ENCODE measurements at regions not wholly inside any gene's neighbourhood (a gene's known extent, or its start where the extent isn't known, plus 50 kb on each side); places are given as distances from the start of the nearest gene placed in this dataset.

DNA sequence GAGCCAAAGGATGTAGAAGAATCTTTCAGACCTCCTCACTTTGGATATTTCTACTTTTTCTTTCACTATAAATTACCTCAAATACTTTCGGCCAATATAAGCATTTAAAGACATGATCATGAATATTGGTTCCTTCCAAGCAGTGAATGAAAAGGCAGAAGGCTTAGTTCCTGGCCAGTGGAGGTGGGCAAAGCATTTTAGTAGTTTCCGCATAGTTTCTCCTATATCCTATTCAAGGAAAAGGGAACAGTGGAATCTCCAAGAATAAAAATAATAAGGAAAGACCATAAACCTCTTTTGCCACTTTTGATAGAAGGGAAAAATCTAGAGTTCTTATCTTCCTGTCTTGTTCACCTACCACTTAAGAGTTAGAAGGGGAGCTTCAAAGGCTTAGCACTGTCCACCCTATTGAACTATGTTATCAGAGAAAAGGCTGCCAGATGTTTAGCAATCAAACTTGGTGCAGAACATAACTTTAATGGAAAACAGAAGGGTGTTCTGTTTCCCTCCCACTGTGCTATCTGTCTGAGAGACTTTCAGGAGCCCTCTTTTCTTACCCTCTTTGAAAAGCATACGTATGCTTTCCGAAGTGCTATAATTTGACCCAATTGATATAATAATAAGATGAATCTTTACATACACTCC lies 155.6 kb upstream of the DPH6 start:
- H3K27me3 ChIP-seq (ENCODE audit: control insufficient read depth, insufficient read depth, low read length): no peaks in the 10 kb centered on the region
- no peak overlapping the region for H3K4me2 ChIP-seq (ENCODE audit: low read depth, low read length)
- H3K18ac ChIP-seq (ENCODE audit: low read depth, low read length): no peak overlapping the region
- no peak for ATAC-seq (ENCODE audit: low read depth)
- no peak overlapping the region for H3K23ac ChIP-seq (ENCODE audit: low read depth, low read length)
- H3K79me1 ChIP-seq (ENCODE audit: low read depth in 1 of 2, low read length in 2 of 2): no peaks in the 10 kb centered on the region
- H3K4me3 ChIP-seq (ENCODE audit: insufficient read depth, low read depth, low read length): no peak overlapping the region
- H2AK9ac ChIP-seq (replicated peaks; ENCODE audit: low read depth, low read length, poor library complexity): no peak overlapping the region
- CTCF ChIA-PET: no interaction called here
- WGBS, 2 experiments (ENCODE audit: extremely low coverage in 2 of 2, insufficient read length in 1 of 2): no CpG with 5 or more reads among the region's 4 CpGs
- no peak overlapping the region for H3K4ac ChIP-seq (ENCODE audit: low read depth, low read length)
- no peak overlapping the region for H4K91ac ChIP-seq (ENCODE audit: insufficient read depth, low read depth, low read length)
- no peak overlapping the region for H4K5ac ChIP-seq (ENCODE audit: low read depth, low read length)
- H3K9ac ChIP-seq (ENCODE audit: low read depth, low read length): no peak overlapping the region
- in situ Hi-C loops (cut with MboI; ENCODE audit: low sequenced_read_pairs) (no loop called here), dilution Hi-C loops (cut with HindIII; ENCODE audit: low sequenced_read_pairs, unreplicated experiment) (no loop called here), intact Hi-C loops (cut with micrococcal nuclease) (no loop called here)
- H2BK120ac ChIP-seq (ENCODE audit: low read depth, low read length): no peak overlapping the region
- POLR2A ChIA-PET (ENCODE audit: unreplicated experiment): no interaction called here
- H2BK5ac ChIP-seq (ENCODE audit: low read depth, low read length, poor library complexity, severe bottlenecking): no peak overlapping the region
- no peak overlapping the region for H3K27ac ChIP-seq (ENCODE audit: insufficient read depth, low read length)
- H3K9me3 ChIP-seq (ENCODE audit: control insufficient read depth, insufficient read depth, low read length): no peaks in the 10 kb centered on the region
- no peak overlapping the region for H2AK5ac ChIP-seq (ENCODE audit: low read depth, low read length)
- no peak overlapping the region for H2BK20ac ChIP-seq (ENCODE audit: low read depth, low read length)
- no peak for TF ChIP-seq POLR2A (IDR thresholded peaks at IDR 0.05; ENCODE audit: low read depth, low read length)
- TF ChIP-seq, protein P1, sequence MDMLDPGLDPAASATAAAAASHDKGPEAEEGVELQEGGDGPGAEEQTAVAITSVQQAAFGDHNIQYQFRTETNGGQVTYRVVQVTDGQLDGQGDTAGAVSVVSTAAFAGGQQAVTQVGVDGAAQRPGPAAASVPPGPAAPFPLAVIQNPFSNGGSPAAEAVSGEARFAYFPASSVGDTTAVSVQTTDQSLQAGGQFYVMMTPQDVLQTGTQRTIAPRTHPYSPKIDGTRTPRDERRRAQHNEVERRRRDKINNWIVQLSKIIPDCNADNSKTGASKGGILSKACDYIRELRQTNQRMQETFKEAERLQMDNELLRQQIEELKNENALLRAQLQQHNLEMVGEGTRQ (IDR thresholded peaks at IDR 0.05; ENCODE audit: low read depth, low read length): no peak
- no peak for TF ChIP-seq RAD21 (IDR thresholded peaks at IDR 0.05; ENCODE audit: low read length)
- no peak for TF ChIP-seq RFX5 (IDR thresholded peaks at IDR 0.05; ENCODE audit: low read depth, low read length)
- no peak for TF ChIP-seq MAFK (IDR thresholded peaks at IDR 0.05; ENCODE audit: low read depth, low read length)
- no peak for TF ChIP-seq MAZ (IDR thresholded peaks at IDR 0.05; ENCODE audit: borderline replicate concordance, low read depth, low read length)
- TF ChIP-seq, protein P2, sequence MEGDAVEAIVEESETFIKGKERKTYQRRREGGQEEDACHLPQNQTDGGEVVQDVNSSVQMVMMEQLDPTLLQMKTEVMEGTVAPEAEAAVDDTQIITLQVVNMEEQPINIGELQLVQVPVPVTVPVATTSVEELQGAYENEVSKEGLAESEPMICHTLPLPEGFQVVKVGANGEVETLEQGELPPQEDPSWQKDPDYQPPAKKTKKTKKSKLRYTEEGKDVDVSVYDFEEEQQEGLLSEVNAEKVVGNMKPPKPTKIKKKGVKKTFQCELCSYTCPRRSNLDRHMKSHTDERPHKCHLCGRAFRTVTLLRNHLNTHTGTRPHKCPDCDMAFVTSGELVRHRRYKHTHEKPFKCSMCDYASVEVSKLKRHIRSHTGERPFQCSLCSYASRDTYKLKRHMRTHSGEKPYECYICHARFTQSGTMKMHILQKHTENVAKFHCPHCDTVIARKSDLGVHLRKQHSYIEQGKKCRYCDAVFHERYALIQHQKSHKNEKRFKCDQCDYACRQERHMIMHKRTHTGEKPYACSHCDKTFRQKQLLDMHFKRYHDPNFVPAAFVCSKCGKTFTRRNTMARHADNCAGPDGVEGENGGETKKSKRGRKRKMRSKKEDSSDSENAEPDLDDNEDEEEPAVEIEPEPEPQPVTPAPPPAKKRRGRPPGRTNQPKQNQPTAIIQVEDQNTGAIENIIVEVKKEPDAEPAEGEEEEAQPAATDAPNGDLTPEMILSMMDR (conservative IDR thresholded peaks at IDR 0.05; ENCODE audit: low read depth, low read length): no peak
- TF ChIP-seq SMC3 (IDR thresholded peaks at IDR 0.05; ENCODE audit: low read depth, low read length): no peak
- TF ChIP-seq NFE2L2 (IDR thresholded peaks at IDR 0.05; ENCODE audit: low read depth, low read length): no peak
- TF ChIP-seq, protein P3, sequence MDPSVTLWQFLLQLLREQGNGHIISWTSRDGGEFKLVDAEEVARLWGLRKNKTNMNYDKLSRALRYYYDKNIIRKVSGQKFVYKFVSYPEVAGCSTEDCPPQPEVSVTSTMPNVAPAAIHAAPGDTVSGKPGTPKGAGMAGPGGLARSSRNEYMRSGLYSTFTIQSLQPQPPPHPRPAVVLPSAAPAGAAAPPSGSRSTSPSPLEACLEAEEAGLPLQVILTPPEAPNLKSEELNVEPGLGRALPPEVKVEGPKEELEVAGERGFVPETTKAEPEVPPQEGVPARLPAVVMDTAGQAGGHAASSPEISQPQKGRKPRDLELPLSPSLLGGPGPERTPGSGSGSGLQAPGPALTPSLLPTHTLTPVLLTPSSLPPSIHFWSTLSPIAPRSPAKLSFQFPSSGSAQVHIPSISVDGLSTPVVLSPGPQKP (IDR thresholded peaks at IDR 0.05; ENCODE audit: borderline replicate concordance, low read depth, low read length): no peak
- peaks cover 21% of the 10 kb centered on the region for H3K4me1 ChIP-seq (ENCODE audit: control insufficient read depth, insufficient read depth, low read length)
- no peaks in the 10 kb centered on the region for H4K20me1 ChIP-seq (ENCODE audit: insufficient read depth, low read length)
- H3K9me1 ChIP-seq (ENCODE audit: insufficient read depth, low read length): peaks cover 12% of the 10 kb centered on the region; the same call in 1 of the 2 replicates
- no TSS peak for BruUV-seq (replicated peaks)
- H2AFZ ChIP-seq (replicated peaks; ENCODE audit: low read length, poor library complexity): no peak overlapping the region
- no peaks in the 10 kb centered on the region for H3K36me3 ChIP-seq (ENCODE audit: control insufficient read depth, insufficient read depth, low read length)
- H2BK15ac ChIP-seq (ENCODE audit: low read depth, low read length): no peak overlapping the region
- H3K56ac ChIP-seq (ENCODE audit: extremely low read depth, insufficient read depth, low read length): no peak overlapping the region
- no peak for DNase-seq
- no peak overlapping the region for H4K8ac ChIP-seq (ENCODE audit: low read depth in 2 of 2, low read length in 2 of 2)
- no peak overlapping the region for H3K14ac ChIP-seq (replicated peaks; ENCODE audit: low read depth, low read length)

All from IMR-90 (cell line).